Prostate gland (tissue), 2 donors: ENCODE measurements at regions not wholly inside any gene's neighbourhood (a gene's known extent, or its start where the extent isn't known, plus 50 kb on each side); places are given as distances from the start of the nearest gene placed in this dataset.

Experiments used
- DNase-seq: peaks from one replicate; pipeline ENCODE4 v3.0.0-alpha.2; 2019; ENCODE audit warnings: low spot score
- H3K27ac ChIP-seq, 2 donors: fragments of 200-600 bp; sonication (generic); 2 replicates each; pipeline ENCODE4 v1.5.1; 2017 to 2019
- H3K27me3 ChIP-seq: fragments of 200-600 bp; sonication (generic); replicated peaks from 2 replicates; pipeline ENCODE4 v1.5.1; 2019; ENCODE audit not compliant: insufficient read depth
- H3K36me3 ChIP-seq, 2 donors: fragments of 200-600 bp; sonication (generic); 1 replicate in 1 of 2; 2 replicates in 1 of 2; pipeline versions ENCODE4 v1.5.1 to v1.8.1; 2017 to 2019
- H3K4me1 ChIP-seq: fragments of 200-600 bp; sonication (generic); replicated peaks from 2 replicates; pipeline ENCODE4 v1.5.1; 2019
- H3K4me3 ChIP-seq, 2 donors: fragments of 200-600 bp; sonication (generic); 2 replicates each; pipeline ENCODE4 v1.5.1; 2017 to 2019
- H3K9me3 ChIP-seq: fragments of 200-600 bp; sonication (generic); 2 replicates; pipeline ENCODE4 v1.5.1; 2017
- POLR2A ChIP-seq: fragments of 450-650 bp; IDR thresholded peaks from one replicate; pipeline ENCODE4 v1.6.1; 2016; ENCODE audit warnings: antibody characterized with exemption, mild to moderate bottlenecking
- POLR2AphosphoS5 ChIP-seq: sonication (generic); formaldehyde crosslinking; IDR thresholded peaks from one replicate; pipeline ENCODE4 v1.6.1; 2017; ENCODE audit warnings: antibody characterized with exemption
- WGBS: methylation state at CpG from one replicate; pipeline ENCODE4 v1.1.5; 2018; 5-methylcytosine and 5-hydroxymethylcytosine counted together
- intact Hi-C: fragments of 100-400 bp; cut with DNase I; formaldehyde crosslinking; loops from one replicate; pipeline ENCODE4 v1.14.2; 2022
- TF ChIP-seq, protein P1 (sequence below), 4 experiments: fragments of 200-600 bp in 2 of 4; fragments of 450-650 bp in 2 of 4; sonication (generic) in 2 of 4; IDR thresholded peaks; 1 replicate in 3 of 4; 2 replicates in 1 of 4; pipeline ENCODE4 v1.5.1; 2016 to 2019; ENCODE audit warnings: antibody characterized with exemption in 4 of 4, mild to moderate bottlenecking in 2 of 4, moderate library complexity in 2 of 4

DNA sequence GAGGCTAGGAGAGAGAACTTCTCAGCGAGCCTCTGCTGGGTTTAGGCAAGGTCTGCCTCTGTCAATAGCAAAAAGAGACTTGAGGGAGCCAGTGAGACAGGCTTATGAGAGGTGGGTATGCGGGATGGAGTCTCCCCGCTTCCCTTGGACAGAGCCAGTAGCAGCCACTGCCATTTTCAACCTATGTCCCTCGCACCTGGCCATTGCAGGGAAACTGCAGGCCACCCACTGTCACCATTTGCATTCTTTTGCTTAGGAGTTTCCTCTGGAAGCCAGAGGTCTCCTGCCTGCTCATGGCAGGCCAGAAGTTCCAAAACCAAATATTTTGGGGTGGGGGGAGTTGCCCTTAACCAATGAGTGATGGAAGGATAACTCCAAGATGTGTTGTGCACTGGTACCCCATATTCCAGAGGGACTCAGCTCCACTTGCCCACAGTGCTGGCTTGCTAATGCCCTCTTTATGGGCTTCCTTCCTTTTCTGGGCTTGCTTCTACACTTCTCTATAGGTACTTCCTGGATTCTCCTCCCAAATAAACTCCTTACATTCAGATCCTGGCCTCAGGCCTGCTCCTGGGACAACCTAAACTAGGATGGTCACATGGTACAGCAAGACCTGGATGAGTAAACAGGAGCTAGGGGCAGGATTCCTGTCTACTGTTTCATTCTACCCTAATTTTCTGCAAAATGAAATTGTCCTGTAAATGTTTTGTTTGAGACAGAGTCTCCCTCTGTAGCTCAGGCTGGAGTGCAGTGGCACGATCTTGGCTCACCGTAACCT is 108.9 kb upstream of the PROK2 start:
- 85% methylated on average over 6 of the region's 6 CpGs for WGBS
- Histone ChIP-seq H3K4me3 (no peak overlapping the region), H3K4me1 (no peaks in the 10 kb centered on the region), H3K27me3 (no peaks in the 10 kb centered on the region), H3K36me3 (no peaks in the 10 kb centered on the region), H3K27ac (no peak overlapping the region), H3K9me3 (no peaks in the 10 kb centered on the region)
- TF ChIP-seq, protein P1, sequence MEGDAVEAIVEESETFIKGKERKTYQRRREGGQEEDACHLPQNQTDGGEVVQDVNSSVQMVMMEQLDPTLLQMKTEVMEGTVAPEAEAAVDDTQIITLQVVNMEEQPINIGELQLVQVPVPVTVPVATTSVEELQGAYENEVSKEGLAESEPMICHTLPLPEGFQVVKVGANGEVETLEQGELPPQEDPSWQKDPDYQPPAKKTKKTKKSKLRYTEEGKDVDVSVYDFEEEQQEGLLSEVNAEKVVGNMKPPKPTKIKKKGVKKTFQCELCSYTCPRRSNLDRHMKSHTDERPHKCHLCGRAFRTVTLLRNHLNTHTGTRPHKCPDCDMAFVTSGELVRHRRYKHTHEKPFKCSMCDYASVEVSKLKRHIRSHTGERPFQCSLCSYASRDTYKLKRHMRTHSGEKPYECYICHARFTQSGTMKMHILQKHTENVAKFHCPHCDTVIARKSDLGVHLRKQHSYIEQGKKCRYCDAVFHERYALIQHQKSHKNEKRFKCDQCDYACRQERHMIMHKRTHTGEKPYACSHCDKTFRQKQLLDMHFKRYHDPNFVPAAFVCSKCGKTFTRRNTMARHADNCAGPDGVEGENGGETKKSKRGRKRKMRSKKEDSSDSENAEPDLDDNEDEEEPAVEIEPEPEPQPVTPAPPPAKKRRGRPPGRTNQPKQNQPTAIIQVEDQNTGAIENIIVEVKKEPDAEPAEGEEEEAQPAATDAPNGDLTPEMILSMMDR (IDR thresholded peaks at IDR 0.05) = no peak
- TF ChIP-seq POLR2AphosphoS5 (no peak), POLR2A (no peak)
- intact Hi-C loops = no loop called here
- no peak for DNase-seq

DNA sequence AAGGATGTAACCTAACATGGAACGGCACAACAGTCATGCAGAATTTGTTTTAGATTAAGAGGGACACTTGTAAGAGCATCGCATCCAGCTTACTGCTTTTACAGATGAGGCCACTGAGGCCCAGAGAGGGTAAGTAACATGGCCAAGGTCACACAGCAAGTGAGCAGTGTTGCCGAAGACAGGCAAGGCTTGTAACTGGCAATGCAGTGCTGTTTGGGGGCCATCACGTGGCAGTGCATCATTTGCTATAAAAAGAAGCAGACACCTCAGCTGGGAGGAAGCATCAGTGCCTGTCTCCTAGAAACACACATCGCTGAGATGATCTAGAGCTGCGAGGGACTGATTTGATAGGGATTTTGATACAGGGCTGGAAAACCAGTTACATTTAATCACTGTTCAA is 108.2 kb upstream of the PROK2 start:
- DNase-seq = no peak
- Histone ChIP-seq H3K9me3 (no peaks in the 10 kb centered on the region), H3K4me3 (no peak overlapping the region), H3K36me3 (no peaks in the 10 kb centered on the region), H3K27me3 (no peaks in the 10 kb centered on the region), H3K27ac (no peak overlapping the region), H3K4me1 (no peaks in the 10 kb centered on the region)
- intact Hi-C loops = no loop called here
- TF ChIP-seq, protein P1 (IDR thresholded peaks at IDR 0.05) = no peak
- TF ChIP-seq POLR2AphosphoS5 (no peak), POLR2A (no peak)
- WGBS = 83% methylated on average over 6 of the region's 6 CpGs

DNA sequence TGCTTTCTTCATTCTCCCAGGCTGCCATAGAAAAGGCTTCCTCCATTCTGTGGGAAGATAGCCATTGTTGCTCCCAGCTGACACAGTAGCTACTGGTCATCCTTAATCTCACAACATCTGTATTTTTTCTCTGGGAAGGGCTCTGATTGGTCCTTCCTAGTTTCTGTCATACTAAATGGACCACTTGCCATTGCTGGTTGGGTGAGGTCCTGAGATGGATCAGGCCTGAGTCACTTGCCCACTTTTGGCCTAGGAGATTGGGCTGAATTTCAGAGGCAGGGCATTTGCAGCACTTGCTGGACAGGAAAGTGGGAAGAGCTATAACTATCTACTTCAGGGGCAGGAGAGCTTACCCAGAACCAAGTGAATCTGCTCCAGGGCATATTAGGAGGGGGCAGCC is 106.5 kb upstream of the PROK2 start:
- Histone ChIP-seq H3K4me3 (no peak overlapping the region), H3K27ac (no peak overlapping the region), H3K36me3 (no peaks in the 10 kb centered on the region), H3K9me3 (no peaks in the 10 kb centered on the region), H3K27me3 (no peaks in the 10 kb centered on the region), H3K4me1 (no peaks in the 10 kb centered on the region)
- no peak for DNase-seq
- intact Hi-C loops = no loop called here
- no peak for TF ChIP-seq POLR2A
- TF ChIP-seq, protein P1 (IDR thresholded peaks at IDR 0.05) = no peak
- no peak for TF ChIP-seq POLR2AphosphoS5

DNA sequence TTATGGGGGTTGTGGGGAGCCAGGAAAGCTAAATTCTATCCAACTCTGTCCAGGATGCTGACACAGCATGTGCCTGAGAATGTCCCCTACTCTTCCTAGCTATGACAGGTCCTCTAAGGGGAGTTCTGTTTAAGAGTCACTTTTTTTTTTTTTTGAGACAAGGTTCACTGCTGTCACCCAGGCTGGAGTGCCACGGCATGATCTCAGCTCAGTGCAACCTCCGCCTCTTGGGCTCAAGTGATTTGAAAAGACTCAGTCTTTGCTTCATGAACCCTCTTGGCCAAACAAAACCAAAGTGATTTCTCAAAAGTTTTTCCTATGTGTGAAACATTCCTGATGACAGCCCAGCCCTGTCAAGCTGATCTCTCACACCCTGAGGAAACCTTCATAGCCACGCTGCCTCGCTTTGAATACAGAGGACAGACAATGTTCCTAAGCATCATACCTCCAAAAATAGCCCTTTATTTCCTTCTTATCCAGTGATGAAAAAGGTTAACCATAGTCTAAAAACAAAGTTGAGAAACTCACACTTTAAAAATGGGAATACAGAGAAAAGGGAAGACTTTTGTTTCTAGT is 105.5 kb upstream of the PROK2 start:
- 68% methylated on average over 4 of the region's 4 CpGs for WGBS
- H3K4me1 ChIP-seq = no peaks in the 10 kb centered on the region
- H3K36me3 ChIP-seq = no peaks in the 10 kb centered on the region
- no peak overlapping the region for H3K4me3 ChIP-seq
- intact Hi-C loops = no loop called here
- H3K27me3 ChIP-seq = no peaks in the 10 kb centered on the region
- DNase-seq = no peak
- H3K9me3 ChIP-seq = no peaks in the 10 kb centered on the region
- H3K27ac ChIP-seq = no peak overlapping the region
- TF ChIP-seq POLR2AphosphoS5 (no peak), POLR2A (no peak)

DNA sequence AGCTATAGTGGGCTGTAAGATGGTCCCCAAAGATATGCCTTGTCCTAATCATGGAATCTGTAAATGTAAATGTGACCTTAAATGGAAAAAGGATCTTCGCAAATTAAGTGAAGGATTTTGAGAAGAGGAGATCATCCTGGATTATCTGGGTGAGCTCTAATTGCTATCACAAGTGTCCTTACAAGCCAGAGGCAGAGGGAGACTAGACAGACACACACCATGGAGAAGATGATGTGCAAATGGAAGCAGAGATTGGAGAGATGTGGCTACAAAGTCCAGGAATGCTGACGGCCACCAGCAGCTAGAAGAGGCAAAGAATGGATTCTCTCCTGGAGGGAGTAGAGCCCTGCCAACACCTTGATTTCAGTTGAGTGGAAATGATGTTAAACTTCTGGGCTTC is 102.3 kb upstream of the PROK2 start:
- Histone ChIP-seq H3K4me1 (no peaks in the 10 kb centered on the region), H3K4me3 (no peak overlapping the region), H3K27ac (no peak overlapping the region), H3K9me3 (no peaks in the 10 kb centered on the region), H3K27me3 (no peaks in the 10 kb centered on the region), H3K36me3 (no peaks in the 10 kb centered on the region)
- 69% methylated on average over 2 of the region's 2 CpGs for WGBS
- no peak for TF ChIP-seq POLR2AphosphoS5
- TF ChIP-seq, protein P1 (IDR thresholded peaks at IDR 0.05) = no peak
- TF ChIP-seq POLR2A = no peak
- intact Hi-C loops = no loop called here
- DNase-seq = no peak
